GM20000 (cell line): ENCODE measurements at regions not wholly inside any gene's neighbourhood (a gene's known extent, or its start where the extent isn't known, plus 50 kb on each side); places are given as distances from the start of the nearest gene placed in this dataset.

Experiments
- DNase-seq: peaks from one replicate; pipeline ENCODE4 v3.0.0; 2012; ENCODE audit warnings: low spot score
- TF ChIP-seq, protein P1 (sequence below): IDR thresholded peaks from 2 replicates; pipeline ENCODE4 v1.5.1; 2012; ENCODE audit warnings: mild to moderate bottlenecking, control low read depth; ENCODE audit errors: extremely low read depth, missing control alignments

DNA sequence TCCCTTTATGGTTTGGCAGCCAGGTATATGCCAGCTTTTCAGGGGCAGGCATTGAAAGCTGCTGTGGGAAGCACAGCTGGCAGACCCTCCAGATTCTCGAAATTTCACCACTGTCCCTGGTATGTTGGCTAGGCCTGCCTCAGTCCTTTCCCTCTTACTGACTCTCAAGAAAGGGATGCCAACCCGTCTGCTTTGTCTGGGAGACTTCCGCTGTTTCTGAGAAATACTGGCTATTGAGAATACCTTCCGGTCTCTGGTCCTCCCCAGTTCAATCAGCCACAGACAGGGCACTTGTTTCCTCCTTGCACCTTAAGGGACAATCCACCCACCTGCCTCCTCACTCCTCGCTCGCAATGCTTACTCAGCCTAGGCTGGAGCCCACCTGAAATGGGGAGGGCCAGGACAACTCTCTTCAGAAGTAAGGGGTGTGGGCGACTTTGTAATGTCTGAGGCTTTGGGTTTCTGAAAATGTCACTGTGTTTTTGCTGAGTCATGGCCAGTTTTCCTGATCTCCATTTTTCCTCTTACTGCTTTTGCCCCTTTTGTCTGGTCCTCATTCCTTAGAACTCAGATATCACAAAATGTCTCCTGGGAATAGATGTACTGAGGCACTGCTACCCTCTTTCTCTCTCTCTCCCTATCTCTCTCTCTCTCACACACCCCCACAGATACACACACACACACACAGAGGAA is 571.1 kb downstream of the TNS1 start:
- TF ChIP-seq, protein P1, sequence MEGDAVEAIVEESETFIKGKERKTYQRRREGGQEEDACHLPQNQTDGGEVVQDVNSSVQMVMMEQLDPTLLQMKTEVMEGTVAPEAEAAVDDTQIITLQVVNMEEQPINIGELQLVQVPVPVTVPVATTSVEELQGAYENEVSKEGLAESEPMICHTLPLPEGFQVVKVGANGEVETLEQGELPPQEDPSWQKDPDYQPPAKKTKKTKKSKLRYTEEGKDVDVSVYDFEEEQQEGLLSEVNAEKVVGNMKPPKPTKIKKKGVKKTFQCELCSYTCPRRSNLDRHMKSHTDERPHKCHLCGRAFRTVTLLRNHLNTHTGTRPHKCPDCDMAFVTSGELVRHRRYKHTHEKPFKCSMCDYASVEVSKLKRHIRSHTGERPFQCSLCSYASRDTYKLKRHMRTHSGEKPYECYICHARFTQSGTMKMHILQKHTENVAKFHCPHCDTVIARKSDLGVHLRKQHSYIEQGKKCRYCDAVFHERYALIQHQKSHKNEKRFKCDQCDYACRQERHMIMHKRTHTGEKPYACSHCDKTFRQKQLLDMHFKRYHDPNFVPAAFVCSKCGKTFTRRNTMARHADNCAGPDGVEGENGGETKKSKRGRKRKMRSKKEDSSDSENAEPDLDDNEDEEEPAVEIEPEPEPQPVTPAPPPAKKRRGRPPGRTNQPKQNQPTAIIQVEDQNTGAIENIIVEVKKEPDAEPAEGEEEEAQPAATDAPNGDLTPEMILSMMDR: no peak

DNA sequence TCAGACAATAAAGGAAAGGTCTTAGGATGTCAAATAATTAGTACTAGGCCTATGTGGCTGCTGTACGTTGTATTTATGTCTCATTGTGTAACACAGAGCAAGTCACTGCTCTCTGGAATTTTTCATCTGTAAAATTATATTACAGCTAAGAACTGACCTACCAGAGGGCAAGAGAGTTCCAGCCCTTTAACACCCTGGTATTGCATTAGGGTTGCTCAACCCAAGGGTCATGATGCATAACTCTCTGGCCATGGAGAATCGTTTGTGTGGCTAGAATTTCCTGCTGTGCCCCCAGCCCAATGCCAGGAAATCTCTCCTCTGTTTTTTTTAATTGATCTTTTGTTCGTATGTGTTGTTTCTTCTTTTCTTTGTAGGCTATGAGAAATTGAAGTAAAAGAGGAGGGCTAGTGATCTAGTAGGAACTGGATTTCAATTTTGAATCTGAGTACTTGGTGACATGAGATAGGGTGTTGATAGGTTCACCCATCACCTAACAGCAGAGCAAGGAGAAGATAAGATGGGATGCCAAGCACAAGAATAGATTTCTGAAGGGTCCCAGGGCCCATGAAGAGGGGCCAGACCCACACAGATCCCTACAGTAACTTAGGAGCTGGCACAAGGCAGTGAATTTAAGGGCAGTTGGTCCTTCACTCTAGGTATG is 571.2 kb upstream of the TNP1 start:
- DNase-seq: no peak
- TF ChIP-seq, protein P1: no peak

More for the DNA sequence above, 571.1 kb downstream of the TNS1 start:
- no peak for DNase-seq

DNA sequence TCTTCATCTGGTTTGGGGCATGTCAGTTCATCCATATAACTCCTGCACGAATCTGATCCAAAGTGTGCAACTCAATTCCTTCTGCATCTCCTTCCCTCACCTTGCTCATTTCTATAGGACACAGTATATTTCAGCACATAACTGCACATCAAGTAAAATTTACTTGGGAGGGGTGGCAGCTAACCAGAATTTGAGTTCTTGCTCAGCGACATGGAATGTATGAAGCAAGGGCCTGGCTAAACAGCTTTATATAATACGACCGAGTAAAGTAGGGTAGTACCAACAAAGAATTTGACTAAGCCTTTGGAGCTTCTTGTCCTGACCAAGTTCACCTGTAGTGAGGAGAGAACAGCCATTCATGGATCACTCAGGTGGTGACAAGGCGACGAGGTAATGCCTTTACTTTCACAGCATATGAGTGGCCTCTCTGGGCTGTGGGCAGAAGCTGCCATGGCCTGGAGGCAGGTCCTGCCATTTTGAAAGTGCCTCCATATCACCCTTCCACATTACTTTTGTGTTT is 570.2 kb upstream of the TNP1 start:
- TF ChIP-seq, protein P1: no peak

DNA sequence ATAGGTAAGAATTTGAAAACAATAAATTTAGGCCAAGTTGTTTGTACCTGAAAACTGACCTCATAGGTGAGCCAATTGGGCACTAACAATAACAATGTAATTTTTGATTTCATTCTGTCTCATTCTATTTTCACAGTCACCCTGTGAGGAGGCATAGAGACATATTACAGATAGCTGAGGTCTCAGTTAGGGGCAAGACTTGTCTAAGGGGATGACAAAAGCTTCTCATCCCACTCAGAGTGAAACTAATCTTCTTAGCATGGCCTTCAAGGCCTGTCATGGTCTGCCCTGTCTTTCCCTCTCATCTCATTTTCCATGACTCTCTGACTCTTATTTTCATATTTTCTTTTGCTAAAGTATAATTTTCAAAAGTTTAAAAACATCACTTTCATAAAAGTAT is 562.0 kb upstream of the TNP1 start:
- DNase-seq: no peak
- TF ChIP-seq, protein P1: no peak

More for the DNA sequence above, 570.2 kb upstream of the TNP1 start:
- DNase-seq: no peak

DNA sequence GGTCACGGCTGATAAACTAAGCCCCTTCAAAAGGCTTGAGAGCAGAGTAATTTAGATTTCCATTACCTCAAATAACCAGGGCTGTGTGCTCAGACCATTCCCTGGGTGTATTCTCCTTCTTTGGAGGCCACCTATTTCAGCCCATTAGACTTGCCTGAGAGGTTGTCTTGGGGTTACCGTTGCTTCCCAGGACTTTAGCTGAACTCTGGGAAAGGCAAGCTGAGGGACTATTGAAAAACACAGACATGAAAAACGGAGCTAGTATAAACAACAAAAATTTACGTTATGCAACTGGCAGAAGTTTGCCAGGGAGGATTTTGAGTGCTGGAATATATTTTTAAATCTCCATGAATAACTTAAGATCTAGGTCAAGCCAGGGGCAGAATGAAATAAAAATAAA is 561.0 kb upstream of the TNP1 start:
- DNase-seq: no peak
- TF ChIP-seq, protein P1: no peak

DNA sequence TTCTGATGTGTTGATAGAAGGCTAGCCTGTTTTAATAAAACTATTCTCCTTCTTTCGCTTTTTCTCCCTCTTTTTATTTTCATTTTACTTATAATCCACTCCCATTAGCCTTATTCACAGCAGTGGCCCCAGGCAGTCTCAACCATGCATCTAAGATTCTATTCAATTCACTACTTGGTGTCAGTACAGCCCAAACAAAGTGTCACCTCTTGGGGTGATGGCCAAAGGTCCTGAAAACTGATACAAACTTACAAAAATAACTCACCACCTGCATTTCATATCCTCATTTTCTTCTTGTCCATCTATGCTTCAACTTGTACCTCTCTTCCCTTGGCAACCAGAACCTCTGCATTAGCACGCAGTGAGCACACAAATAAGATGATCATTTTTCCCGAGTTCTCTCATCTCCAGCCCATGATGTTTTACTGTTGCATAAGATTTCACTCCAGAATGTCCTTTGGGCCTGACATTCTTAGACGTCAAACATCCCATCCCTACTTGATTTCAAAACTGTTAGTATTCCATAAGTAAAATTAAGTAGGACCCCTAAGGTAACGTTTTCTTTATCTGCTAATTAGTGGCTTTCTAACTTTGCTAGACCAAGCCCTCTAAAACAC is 559.3 kb upstream of the TNP1 start:
- DNase-seq: no peak
- TF ChIP-seq, protein P1: no peak

DNA sequence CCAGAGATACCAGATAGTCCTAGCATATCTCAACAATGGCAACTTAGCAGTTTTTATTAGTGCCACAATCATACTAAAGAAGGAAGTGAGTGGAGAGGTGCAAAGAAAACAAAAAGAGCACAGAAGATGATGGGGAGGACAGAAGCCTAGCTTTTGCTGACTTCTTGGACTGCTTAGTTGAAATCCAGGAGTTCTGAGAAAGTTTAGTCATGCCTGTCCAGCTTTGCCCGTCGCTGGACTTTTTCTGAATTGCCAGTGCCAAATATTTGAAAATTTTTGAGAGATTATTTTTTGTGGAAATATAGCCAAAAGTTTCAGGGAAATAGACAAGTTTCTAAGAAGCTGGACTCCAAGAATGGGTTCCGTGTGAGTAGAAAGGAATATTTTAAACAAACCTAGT is 558.7 kb upstream of the TNP1 start:
- no peak for DNase-seq
- TF ChIP-seq, protein P1: no peak
